ENCODE measurements at regions not wholly inside any gene's neighbourhood (a gene's known extent, or its start where the extent isn't known, plus 50 kb on each side); places are given as distances from the start of the nearest gene placed in this dataset.

DNA sequence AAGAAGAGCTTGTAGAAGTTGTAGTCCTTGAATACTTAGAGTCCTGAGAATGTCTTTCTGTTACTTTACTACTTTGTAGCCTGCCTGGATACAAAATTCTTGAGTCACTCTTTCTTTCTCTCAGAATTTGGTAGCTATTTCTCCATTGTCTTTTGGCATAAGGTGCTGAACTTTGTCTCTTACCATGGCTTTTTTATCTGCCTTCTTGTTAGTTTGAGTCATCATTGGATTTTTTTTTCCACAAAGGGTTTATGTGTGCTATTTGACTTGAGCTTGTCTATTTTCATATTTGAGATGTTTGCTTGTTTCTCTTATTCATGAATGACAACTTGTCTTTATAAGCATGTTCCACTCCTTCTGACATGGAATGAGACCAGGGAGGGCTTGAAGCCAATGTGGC lies 74.5 kb upstream of the EXOC6 start:
- TF ChIP-seq POLR2A (IDR thresholded peaks at IDR 0.05), result no peak
- TF ChIP-seq, protein P1, sequence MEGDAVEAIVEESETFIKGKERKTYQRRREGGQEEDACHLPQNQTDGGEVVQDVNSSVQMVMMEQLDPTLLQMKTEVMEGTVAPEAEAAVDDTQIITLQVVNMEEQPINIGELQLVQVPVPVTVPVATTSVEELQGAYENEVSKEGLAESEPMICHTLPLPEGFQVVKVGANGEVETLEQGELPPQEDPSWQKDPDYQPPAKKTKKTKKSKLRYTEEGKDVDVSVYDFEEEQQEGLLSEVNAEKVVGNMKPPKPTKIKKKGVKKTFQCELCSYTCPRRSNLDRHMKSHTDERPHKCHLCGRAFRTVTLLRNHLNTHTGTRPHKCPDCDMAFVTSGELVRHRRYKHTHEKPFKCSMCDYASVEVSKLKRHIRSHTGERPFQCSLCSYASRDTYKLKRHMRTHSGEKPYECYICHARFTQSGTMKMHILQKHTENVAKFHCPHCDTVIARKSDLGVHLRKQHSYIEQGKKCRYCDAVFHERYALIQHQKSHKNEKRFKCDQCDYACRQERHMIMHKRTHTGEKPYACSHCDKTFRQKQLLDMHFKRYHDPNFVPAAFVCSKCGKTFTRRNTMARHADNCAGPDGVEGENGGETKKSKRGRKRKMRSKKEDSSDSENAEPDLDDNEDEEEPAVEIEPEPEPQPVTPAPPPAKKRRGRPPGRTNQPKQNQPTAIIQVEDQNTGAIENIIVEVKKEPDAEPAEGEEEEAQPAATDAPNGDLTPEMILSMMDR (IDR thresholded peaks at IDR 0.05), result no peak
- no peak for TF ChIP-seq EP300 (IDR thresholded peaks at IDR 0.05)
